GM21825 (cell line): ENCODE measurements at regions not wholly inside any gene's neighbourhood (a gene's known extent, or its start where the extent isn't known, plus 50 kb on each side); places are given as distances from the start of the nearest gene placed in this dataset.

Source experiments
- ATAC-seq: cut with Tn5 transposase; IDR thresholded peaks from one replicate; pipeline ENCODE4 v1.9.1; 2021; ENCODE audit warnings: mild to moderate bottlenecking, moderate library complexity; ENCODE audit not compliant: unreplicated experiment

GRCh38 chr13:54150851-54151250, 1122.2 kb downstream of the OLFM4 start:
- ATAC-seq = no peak

DNA sequence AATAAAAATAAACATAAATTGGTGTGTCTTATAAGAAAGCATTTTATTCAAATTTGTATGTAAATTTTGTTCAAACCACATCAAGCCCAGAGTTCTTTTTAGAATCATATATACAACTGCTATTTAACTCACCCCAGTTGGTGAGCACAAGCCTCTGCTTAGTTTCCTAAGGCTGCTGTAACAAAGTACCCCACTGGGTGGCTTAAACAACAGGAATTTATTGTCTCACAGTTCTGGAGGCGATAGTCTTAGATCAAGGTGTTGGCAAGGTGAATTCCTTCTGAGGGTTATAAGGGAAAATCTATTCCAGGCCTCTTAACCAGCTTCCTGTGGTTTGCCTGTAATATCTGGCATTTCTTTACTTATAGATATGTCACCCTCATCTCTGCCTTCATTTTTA, 1133.5 kb downstream of the OLFM4 start:
- ATAC-seq = no peak

GRCh38 chr13:54165581-54166215, 1137.1 kb downstream of the OLFM4 start:
- no peak for ATAC-seq

DNA sequence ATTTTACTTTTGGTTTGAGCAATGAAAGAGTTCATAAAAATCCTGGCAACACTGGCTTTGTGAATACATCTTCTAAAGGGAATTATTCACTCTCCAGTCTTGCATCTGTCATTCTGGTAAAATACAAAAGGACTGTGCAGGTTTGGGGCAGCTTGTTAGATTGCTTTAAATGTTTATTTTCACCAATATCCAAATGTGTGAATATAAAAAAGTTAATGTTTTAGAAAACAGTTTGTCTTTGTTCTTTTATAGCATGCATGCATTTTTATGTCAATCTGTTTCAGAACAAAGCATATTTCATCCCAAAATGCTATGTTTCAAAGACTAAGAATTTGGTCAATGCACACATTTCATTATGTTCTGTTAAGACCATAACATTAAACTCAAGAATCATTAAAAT, 1145.4 kb downstream of the OLFM4 start:
- ATAC-seq = no peak

GRCh38 chr13:54175466-54175865, 1146.9 kb downstream of the OLFM4 start:
- ATAC-seq = no peak

DNA sequence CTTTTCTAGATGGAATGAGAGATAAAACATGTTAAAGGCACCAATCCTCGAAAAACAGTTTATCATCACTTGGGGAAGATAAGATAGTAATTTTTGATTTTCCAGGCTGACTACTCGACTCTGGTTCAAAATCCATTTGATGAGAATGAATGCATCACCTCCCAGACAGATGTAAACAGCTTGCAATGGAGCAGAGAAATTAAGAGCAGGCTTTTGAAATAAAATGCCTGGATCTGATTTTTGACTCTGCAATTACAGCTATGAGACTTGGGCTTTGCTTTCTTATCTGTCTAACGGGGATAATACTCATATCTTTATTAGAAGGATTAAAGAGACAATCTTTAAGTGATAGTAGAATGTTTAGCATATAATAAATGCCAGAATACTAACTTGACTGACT, 1148.9 kb downstream of the OLFM4 start:
- ATAC-seq = no peak

DNA sequence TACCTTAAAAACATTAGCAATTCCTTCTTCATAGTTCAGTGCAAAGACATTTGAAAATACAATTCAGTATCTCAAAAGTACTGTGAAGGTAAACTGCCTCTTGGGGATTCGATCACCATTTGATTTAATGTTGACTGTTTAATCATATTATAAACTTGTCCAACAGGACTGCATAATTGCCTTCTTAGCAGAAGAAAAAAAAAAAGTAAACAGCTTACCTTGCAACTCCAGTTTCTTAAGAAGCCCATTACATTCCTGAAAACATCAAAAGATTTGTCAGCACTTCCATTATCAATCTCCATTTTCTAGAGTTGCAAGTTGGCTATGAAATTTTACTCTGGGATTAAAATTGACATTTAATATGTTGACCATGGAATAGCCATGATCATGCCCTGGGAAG, 1154.6 kb downstream of the OLFM4 start:
- no peak for ATAC-seq

DNA sequence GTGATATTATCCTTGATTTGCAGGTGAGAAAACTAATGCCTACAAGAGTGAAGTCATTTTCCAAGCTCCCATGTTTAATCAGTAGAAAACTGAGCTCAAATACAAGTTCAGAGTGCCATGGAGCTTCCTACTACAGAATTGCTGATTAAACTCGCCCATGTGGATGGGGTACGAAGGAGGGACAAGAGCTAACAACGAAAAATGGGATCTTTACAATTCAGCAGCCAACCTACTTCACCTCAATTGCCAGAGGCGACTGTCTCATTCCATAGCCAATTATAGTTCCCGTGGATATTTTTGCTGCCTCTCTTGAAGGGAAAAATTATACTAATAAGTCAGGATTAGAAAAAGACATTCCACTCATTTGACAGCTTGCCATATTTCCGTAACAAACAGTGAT, 1155.1 kb downstream of the OLFM4 start:
- ATAC-seq = no peak

- ATAC-seq = no peak
Observed at GRCh38 chr13:54184576-54184975, 1156.0 kb downstream of the OLFM4 start.

DNA sequence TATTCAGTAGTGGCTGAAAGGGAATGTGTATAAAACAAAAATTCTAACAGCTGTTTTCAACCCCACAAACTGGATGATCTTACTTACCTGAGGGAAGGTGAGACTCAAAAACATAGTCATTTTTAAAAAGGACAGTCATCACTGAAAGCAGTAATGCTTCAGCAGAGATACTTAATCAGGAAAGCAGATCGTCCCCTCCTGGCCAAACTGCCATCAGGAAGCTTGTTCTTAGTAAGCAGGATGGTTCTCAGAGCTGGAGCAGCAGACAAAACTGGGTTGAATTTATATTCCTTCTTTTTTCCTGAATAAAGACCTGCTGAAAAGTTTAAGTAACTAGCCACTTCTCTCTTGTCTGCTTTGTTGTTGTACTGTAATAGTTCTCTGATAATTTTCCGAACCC, 1156.5 kb downstream of the OLFM4 start:
- ATAC-seq = no peak

- ATAC-seq = no peak
Observed at GRCh38 chr13:54185785-54186184, 1157.2 kb downstream of the OLFM4 start.

GRCh38 chr13:54187461-54187860, 1158.8 kb downstream of the OLFM4 start:
- no peak for ATAC-seq

DNA sequence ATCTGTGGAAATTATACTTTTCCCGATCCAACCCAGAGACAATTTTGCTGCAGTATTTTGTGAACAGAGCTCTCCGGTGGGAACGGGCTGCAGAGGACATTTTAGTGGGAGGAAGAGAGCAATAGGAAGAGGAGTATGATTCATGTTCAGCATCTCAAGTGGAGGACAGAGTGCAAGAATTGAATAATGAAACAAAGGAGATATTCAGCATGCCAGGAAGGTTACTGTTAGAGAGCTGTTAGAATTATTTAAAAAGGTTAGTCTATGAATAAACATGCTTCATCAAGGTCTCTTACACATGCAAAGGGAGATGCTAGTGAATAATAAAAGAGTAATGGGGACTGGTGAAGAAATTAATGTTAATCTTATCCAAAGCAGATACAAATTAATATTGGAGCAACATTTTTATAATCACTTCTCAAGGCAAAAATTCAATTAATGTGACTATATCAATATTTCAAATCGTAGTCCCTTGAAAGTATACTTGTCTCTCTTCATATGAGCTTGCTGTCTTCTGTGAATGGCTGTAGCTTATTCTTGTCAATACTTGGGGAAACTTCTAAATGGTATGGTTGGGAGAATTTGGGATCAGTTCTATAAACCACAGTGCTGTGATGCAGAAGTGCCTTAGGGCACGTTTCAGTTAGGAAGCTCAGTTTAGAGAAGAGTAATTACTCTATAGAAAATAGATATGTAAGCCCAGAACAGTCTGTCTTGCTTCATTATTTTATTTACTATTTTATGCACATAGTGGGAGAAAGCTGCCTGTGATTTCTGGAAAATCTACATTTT, 1165.8 kb downstream of the OLFM4 start:
- ATAC-seq = no peak

- no peak for ATAC-seq
Observed at GRCh38 chr13:54196684-54197083, 1168.1 kb downstream of the OLFM4 start.

DNA sequence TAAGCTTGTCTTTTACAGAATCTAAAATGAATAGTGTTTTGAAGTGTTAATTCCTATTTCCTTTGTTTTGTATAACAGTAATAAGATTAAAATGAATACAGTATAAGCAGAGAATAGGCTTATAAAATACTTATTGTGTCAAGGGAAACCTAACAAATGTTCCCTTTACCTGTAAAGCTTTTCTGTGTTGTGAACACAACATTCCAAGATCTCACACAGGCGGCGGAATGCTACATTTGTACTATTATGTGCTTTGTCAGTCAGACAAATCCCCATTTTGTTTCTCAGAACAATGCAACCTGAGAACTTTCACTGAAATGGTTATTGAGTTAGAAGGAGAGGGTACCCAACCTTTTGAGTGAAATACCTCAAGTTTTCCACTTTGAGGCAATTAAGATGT, 1170.3 kb downstream of the OLFM4 start:
- no peak for ATAC-seq

- ATAC-seq = no peak
Observed at GRCh38 chr13:54206626-54207025, 1178.0 kb downstream of the OLFM4 start.

GRCh38 chr13:54210397-54211049, 1181.9 kb downstream of the OLFM4 start:
- ATAC-seq = no peak

DNA sequence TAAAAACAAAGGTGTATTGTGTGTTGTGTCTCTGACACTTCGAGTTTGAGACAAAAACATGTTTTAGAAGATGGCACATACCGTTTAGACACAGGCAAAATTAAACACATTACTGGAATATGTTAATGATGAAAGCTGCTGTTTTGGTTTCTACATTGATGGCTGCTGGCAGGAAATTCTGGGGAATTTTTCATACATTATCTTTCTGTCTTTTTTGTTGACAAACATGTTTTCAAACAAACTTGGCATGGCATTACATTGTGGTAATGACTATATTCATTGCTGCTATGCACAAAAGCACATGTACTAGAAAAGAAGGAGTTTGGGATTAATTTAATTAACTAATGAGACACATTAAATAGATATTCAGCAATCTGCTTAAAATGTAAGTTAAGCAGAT, 1187.6 kb downstream of the OLFM4 start:
- no peak for ATAC-seq

DNA sequence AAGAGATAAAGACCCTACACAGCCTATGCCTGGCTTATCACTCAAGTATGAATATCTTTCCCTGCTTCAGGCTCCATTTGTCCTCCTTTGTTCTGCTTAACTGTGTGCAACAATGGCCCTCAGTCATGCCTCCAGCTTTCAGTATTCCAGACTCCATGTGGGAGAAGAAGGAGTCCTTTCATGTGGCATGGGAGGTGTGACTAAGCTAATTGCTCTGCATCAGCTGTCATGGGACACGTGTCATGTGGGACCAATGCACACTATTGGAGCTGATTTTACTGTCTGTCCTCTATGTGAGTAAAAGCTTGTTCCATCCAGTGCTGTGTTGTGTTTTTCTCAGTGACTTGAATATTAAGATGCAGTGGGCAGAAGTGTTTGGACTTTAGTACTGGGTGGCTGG, 1198.3 kb downstream of the OLFM4 start:
- ATAC-seq = no peak

DNA sequence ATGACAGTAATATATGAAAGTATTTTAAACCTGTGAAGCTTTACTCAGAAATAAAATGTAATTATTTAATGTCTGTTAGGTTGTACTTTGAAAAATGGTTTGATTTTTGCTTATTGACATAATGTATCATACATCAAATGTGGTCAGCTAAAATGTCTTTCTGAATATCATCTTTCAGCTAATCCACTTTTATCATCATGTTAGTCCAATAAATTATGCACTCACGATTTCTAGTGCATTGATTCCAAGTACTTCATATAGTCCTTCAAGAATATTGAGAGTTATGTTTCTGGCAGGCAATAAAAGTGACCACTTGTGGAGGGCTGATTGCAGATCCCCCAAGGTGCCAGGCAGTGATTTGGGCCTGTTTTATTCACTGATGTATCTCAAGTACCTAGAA, 1204.1 kb downstream of the OLFM4 start:
- ATAC-seq = no peak

DNA sequence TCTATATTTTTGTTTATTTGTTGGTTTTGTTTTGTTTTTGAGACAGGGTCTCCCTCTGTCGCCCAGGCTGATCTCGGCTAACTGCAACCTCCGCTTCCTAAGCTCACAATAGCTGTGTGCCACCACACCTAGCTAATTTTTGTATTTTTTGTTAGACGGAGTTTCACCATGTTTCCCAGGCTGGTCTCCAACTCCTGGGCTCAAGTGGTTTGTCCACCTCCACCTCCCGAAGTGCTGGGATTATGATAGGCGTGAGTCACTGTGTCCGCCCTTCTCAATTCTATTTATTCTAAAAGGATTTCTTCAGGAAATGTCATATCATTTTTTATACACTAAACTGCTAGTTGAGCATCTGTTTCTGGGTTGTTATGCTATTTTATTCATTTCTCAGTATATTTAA, 1206.0 kb downstream of the OLFM4 start:
- ATAC-seq = no peak

- no peak for ATAC-seq
Observed at GRCh38 chr13:54241719-54242118, 1213.1 kb downstream of the OLFM4 start.
